NT2/D1 (cell line): ENCODE measurements at regions not wholly inside any gene's neighbourhood (a gene's known extent, or its start where the extent isn't known, plus 50 kb on each side); places are given as distances from the start of the nearest gene placed in this dataset.

Experiments
- SUZ12 ChIP-seq: IDR thresholded peaks from 2 replicates; pipeline ENCODE4 v1.6.1; 2011; ENCODE audit not compliant: insufficient read length, insufficient read depth; ENCODE audit errors: extremely low read depth
- ZNF274 ChIP-seq: IDR thresholded peaks from 2 replicates; pipeline ENCODE4 v1.6.1; 2011; ENCODE audit warnings: mild to moderate bottlenecking, low read depth, low read length

DNA sequence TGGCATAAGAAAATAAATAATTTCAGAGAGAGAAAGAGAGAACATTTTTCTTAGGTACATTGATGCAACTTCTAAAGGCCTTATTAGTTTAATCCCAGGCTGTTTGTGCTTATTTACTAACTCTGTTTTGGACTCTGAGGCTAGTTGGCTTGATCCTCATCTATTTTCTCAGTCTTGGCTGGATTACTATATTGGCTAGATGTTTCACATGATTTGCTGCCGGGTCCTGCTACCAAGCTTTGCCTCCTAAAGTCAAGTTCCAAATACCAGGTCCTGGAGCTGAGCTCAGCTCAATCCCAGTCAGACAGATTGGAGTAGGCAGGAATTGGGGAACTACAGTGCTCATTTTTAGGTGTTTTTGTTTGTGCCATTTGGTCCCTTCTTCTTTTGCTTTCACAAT is 340.8 kb downstream of the BCAT1 start:
- TF ChIP-seq ZNF274 (no peak), SUZ12 (no peak)
